ENCODE measurements at regions not wholly inside any gene's neighbourhood (a gene's known extent, or its start where the extent isn't known, plus 50 kb on each side); places are given as distances from the start of the nearest gene placed in this dataset.
"Not testable (repeated sequence)": the region's sequence is repeated elsewhere in the genome, so short reads cannot be mapped to it uniquely, and the experiment has no call there.

DNA sequence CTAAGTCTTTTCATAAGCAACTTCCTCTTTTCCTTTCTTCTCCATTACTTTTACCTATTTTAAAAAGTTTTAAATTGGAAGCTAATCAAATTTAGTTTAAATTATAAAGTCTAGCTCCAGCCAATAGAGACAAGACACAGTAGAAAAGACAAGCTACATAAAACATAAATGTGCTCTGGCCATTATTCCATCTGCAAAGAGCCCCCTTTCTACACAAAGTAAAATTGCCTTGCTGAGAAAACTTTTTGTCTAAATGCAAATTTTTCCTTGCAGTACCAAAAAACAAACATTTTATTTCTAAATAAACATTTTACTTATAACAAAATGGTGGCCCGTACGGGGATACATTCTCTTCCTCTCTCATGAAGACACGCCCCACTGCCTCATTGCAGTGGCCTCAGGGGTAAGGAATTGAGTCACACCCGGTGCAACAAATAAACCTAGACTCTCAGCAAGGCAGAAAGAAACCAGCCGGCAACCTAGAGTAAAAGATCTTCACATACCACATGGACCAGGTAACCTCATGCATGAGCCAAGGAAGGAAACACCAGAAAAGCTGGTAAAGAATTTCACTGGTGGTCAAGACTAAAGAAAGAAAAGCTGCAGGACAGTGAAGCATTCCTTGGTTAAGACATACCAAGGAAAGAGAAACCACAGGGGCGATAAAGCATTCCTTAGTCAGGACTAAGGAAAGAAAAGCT is 71.6 kb upstream of the ZNF746 start:
- DNase-seq (ENCODE audit: low read depth), result peak; percentile 61

DNA sequence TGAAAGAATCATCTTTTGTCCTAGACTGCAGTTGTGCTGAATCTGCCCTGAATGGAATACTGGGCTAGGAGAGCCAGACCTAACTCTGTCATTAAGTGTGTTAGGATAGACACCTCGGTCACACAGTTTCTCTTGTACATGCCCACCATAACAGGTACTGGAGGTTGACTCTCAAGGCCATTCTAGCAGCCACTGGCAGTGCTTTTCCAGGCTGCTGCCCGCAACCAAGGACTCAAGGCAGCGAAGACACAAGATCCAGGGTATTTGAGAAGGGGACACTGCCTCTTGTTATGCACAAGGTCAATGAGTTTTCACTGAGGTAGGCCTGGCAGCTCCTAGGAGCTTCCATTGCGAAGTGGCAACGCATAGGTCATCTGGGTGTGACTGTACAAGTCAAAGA is 70.6 kb upstream of the ZNF746 start:
- no peak for DNase-seq (ENCODE audit: low read depth)

DNA sequence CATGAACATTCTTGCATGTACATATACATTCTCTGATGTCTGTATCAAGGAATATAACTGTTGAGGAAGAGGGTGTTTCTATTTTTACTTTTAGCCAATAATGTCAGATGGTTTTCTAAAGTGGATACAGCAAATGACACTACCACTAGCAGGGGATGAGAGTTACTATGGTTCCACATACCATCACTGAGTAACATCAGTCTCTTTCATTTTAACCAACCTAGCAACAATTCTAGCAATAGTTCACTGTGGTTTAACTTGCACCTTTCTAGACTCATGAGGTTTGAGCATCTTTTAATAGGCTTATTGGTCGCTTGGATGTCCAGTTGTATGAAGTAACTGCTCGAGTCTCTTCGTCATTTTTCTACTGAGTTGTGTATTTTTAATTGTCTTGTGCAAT is 68.5 kb upstream of the ZNF746 start:
- no peak for DNase-seq (ENCODE audit: low read depth)

DNA sequence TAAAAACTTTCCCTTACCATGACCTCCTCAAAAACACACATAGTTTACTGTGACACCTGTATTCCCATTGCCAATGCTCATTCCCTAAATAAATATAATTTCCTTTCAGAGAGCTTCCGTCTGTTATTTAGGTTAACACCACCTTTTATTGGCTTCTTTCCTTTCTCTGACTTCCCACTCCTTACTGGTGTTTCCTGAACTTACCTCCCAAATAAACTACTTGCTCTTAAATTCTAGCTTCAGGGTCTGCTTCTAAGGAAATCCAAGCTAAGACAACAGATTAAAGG is 67.4 kb upstream of the ZNF746 start:
- no peak for DNase-seq (ENCODE audit: low read depth)

DNA sequence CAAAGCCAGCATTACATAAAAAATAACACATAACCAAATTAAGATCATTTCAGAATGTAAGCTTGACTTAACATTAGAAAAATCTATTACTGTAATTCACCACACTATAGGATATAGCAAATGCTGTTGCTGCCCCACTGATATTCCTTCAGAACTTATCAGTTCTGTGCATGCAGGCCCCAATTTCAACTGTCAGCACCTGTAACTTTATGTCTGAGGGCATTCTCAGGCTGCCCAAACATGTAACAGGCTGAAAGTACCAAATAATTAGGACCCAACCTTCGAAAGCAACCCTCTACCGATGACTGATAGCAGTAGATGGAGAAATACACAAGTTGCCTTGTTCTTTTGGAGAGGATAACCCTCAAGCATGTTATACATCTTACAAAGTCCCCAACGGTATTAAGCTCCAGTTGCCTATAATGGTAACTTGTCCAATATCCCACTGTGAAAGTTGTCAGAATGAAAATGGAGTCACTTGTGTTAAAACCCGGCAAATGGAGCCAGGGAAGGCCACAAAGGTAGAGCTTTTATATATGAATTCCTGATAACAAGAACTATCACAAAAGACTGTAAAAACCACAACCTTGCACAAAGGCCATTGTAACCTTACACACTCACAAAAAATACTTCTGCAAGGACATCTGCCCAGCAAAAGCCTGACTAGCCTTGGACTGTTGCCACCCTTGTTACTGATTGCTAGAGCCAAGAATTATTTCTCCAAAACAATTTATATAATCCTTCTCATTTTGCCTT is 66.9 kb upstream of the ZNF746 start:
- DNase-seq (ENCODE audit: low read depth), result peak; percentile 36

DNA sequence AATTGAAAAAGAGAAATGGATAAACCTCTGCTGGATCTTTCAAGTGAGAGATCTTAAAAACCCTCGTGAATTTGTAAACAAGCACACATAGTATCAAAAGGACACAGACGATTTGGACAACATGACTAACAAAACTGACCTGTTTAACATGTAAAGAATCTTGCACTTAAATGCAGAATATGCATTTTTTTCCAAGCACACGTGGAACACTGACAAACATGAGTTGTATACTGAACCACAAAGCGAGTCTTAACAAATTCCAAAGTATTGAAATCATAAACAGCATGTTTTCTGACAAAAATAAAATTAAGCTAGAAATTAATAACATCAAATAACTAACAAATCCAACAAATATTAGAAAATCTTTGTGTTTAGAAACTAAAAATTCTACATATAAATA is 65.0 kb upstream of the ZNF746 start:
- no peak for DNase-seq (ENCODE audit: low read depth)

DNA sequence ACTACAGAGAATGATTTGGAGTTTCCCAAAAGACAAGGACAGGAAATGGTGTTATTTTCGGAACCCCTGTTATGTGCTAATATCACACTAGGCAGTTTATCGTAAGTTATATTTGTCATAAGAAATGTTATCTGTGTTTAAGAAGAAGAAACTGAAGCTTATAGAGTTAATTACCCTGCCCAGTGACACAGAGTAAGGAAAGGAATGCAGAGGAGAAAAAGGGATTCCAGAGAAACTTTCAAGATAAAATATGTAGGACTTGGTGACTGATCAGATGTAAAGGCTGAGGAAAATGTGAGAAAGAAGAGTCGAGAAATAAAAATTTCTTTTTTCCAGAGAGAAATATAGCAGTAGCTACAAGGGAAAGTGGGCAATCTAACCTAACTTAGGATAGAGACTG is 63.5 kb upstream of the ZNF746 start:
- no peak for DNase-seq (ENCODE audit: low read depth)

DNA sequence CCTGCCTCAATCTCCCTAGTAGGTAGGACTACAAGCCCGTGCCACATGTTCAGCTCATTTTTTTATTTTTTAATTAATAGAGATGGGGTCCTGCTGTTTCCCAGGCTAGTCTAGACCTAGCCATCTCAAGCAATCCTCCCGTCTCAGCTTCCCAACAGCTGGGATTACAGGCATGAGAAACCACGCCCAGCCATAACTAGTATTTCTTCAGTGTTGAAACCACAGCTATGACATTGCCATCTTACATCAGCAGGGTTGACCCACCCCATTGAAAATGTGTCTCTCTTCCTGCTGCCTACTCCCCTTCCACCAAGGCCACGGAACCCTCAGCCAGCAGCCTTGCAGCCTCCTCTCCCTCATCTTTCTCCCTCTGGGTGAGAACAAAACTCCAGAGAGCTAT is 62.1 kb upstream of the ZNF746 start:
- DNase-seq (ENCODE audit: low read depth), result peak; percentile 97

DNA sequence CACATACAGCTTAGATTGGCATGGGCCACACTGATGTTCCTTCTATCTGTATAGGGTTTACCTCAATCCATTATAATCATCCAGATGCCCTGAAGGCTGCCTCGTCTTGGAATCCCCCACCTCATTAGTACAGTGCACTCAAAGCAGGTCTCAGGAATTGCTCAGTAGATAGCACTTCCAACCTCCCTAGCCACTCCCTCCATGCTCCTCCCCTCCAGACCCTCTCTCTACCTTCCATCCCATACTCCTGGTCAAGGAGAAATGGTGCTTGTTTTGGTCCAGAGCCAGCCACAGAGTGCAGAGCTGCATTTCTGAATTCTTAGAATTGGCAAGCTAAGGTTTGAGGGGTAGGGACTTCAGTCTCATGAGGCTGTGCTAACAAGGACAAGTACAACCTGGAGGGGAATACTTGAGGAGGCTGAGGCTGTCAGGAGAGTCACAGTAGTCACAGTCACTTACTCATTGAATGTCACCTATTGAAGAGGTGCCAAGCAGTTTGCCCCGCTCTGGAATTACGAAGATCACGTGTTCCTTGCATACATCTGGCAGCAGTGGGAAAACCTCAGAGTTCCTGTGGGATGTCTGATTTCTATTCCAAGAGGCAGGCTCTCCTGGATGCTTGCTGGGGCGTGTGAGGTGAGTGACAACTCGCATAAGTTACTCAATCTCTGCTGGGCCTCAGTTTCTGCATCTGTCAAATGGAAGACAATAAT is 60.7 kb upstream of the ZNF746 start:
- DNase-seq (ENCODE audit: low read depth), result peak; percentile 93

DNA sequence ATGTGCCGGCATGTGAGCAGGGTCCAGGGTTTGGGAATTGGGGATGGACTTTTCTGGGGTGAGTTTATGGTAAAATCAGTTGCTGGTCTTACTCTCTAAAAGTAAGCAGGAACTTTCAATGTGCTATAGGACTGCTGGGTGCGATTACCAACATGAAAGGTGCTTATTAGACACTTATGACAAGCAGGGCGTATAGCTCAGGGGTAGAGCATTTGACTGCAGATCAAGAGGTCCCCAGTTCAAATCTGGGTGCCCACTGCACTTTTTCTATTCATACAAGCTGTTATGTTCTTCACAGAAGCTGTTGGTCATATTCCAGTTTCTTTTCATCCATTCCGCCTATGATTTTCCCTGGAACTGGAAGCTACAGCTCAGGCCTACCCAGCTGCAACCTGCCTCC is 58.9 kb upstream of the ZNF746 start:
- not testable (repeated sequence) for DNase-seq (ENCODE audit: low read depth)

DNA sequence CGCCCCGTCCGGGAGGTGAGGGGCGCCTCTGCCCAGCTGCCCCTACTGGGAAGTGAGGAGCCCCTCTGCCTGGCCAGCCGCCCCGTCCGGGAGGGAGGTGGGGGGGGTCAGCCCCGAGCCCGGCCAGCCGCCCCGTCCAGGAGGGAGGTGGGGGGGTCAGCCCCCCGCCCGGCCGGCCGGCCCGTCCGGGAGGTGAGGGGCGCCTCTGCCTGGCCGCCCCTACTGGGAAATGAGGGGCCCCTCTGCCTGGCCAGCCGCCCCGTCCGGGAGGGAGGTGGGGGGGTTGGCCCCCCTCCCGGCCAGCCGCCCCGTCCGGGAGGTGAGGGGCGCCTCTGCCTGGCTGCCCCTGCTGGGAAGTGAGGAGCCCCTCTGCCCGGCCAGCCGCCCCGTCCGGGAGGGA is 57.2 kb upstream of the ZNF746 start:
- not testable (repeated sequence) for DNase-seq (ENCODE audit: low read depth)

DNA sequence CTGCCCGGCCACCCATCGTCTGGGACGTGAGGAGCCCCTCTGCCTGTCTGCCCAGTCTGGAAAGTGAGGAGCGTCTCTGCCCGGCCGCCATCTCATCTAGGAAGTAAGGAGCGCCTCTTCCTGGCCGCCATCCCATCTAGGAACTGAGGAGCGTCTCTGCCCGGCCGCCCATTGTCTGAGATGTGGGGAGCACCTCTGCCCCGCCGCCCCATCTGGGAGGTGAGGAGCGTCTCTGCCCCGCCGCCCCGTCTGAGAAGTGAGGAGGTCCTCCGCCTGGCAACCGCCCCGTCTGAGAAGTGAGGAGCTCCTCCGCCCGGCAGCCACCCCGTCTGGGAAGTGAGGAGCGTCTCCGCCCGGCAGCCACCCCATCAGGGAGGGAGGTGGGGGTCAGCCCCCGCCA is 56.4 kb upstream of the ZNF746 start:
- DNase-seq (ENCODE audit: low read depth), result not testable (repeated sequence)

DNA sequence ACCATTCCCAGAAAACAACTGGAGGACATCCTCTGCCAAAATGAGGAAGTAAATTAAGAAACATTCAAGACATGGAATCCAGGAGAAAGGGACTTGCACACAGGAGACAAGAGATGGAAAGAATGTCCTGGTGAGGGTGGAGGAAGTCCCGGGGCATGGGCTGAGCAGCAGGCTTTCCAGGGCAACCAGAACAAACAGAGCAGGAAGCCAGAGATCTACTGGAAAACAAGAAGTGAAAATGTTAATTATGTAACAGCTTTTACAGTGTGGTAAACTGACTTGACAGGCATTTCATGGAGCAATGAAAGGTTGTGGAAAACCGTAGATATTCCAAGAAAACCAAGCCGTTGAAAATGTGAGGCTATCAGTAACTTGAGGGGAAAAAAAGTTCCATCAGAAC is 55.2 kb upstream of the ZNF746 start:
- DNase-seq (ENCODE audit: low read depth), result no peak
